NK-92 treated with Interleukin-12 subunit alpha and Interleukin-12 subunit beta, amount 100 ng/mL, for 24 hours (cell line): ENCODE measurements at regions not wholly inside any gene's neighbourhood (a gene's known extent, or its start where the extent isn't known, plus 50 kb on each side); places are given as distances from the start of the nearest gene placed in this dataset.
"Not testable (repeated sequence)": the region's sequence is repeated elsewhere in the genome, so short reads cannot be mapped to it uniquely, and the experiment has no call there.

Experiments used
- DNase-seq: peaks from one replicate; lab custom pipeline; 2025; lab: John Stamatoyannopoulos, UW

DNA sequence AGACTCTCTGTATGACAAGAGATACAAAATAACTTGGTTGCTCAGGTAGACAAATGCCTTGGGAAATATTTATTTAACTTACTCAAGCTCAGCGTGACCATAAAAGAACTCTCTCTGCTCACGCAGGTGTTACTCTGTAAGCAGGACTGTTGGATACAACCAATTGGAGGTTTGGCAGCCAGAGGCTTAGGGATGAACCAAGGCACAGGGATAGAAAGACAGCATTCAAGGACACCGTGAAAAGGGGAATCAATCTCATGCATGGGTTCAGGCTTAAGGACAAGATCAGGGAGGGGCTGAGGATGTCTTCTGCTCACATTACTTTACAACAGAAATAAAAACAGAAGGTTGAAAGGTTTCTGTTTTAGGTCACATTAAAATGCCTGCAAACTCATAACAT is 389.0 kb upstream of the BRINP1 start:
- no peak for DNase-seq

DNA sequence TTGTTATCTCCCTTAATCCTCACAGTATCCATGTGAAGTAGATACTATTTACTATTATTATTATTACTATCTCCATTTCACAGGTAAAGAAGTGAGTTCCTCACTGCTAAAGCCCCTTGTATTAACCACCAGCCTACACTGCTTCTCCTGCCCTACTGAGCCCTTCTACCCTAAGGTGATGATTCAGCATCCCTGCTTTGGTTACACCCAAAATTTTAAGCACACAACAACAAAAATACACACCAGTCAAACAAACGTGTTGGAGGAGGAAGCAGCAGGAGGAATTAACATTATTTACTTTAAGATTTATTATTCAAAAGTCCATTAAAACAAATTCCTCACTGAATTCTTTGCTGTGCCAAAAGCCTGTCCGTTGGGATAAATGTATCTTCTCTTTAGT is 370.2 kb upstream of the BRINP1 start:
- no peak for DNase-seq

DNA sequence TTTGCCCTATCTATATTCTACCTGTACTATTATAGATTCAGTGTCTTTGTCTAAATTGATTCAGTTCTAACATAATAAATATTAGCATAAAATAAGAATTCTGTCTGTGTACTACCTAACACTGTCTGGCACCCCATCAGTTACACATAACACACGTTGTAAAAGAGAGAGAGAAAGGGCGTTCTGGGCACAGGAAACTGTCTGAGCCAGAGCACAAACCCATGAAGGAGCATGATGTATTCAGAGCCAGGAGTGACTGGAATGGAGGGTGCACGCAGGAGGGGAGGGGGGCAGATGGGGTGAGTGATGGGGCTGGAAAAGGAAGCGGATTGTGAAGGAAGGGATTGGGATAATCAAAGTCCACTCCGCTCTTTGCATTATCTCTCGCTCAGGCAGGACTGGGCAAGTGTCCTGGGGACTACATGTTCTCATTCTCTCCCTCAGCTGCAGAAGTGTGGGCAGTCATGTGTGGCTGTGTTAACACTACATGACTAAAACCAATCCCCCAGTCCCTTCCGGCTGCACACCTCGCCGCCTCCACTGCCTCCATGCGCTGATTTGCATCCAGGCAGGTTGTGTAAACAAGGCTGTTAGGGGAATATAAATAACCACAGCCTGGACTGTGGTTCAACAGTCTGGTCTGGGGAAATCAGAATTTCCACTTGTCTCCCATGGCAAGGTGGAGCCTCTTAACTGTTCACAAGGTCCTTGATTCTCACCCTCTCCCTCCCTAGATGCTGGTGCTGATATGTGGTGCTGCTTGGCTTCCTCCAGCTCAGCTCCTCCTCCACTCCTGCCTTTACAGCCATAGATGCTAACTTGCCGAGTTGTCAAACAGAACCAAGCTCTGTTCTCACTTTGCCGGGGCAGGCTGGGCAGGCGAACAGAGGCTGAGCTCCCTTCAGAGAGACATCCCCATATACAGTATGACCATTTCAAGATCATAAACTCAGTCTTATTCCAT is 367.5 kb upstream of the BRINP1 start:
- DNase-seq = no peak

DNA sequence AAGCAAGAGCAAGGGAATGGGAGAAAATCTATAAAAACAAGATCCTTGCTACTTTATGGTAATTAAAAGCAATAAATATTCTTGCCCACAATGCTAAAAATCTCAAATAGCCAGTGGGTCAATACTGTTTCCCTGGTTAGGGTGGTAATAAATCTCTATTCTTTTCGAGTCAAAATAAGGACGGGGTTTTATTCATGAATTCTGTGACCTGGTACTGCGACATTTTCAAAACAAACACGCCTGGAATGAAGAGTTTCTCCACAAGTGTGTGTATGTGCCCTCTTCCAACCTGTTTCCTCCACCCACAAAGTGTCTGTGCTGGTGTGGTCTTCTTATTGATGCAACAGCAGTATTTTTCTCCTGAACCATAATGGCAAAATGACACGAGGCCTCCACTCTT is 358.8 kb upstream of the BRINP1 start:
- DNase-seq = no peak

DNA sequence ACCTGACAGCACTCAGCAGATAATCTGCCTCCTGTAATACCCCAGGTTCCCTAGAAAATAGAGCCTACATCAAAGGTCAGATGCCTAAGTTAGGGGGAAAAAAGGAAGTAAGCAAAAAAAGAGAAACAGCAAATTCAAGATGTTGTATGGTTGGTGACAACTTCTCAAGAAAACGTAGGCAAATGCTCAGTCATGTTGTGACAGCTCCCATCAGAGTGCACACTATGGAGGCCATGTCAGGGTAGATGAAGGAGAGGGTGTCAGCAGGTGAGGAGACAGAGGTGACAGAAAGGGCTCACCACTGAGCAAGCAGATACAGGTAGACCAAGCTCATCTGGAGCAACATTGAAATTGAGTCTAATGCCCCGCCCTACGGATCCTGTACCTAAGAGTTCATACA is 356.8 kb upstream of the BRINP1 start:
- DNase-seq = no peak

DNA sequence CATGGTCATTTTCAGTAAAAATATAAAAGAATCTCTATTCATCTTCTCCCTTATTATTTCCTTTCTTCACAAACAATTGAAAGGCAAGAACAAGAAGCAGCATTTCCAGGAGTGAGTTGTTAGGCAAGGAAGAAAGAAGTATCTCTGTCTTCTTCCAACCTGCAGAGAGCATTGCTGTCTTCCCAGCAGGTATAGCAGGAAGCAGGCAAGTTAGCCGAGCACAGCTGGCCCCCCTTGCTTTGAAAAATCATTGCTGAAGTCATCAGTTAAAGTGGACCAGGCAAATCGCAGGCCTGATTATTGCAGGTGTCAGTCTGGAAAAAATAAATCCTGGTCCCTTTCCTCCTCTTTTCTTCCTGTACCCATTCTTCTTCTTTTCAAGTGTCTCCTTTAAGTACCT is 353.1 kb upstream of the BRINP1 start:
- DNase-seq = no peak

DNA sequence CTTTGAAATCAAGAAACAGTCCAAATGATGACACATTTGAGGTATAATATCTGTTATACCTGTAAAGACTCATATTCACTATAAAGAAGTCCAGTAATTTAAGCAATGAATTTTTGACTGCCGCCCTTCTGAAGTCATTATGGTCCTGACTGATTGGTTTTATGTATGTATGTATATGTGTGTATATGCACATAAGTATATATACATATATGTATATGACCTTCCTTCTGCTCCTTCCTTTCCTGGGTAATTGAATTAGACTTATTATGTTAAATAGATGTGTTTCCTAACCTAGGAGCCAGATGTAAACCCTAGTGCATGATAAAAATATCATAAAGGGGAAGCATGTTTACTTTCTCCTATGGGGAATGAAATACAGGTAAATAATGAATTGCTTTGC is 343.1 kb upstream of the BRINP1 start:
- DNase-seq = no peak

DNA sequence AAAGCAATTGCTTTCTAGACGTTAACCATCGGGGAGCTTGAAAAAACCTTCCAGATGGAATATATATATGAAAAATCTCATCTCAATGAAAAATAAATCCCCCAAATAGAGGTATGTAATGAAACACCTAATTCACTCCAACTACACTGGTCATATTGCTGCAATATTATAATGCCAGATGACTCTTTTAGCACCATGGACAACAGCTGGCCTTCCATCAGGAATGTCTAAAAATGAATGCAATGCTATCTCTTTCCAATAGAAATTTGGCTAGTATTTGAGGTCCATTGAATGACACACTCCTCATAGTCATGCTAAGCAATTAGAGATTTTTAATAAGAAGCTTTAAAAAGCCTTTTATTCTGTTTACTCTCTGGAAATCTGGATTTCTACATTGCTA is 340.2 kb upstream of the BRINP1 start:
- no peak for DNase-seq

DNA sequence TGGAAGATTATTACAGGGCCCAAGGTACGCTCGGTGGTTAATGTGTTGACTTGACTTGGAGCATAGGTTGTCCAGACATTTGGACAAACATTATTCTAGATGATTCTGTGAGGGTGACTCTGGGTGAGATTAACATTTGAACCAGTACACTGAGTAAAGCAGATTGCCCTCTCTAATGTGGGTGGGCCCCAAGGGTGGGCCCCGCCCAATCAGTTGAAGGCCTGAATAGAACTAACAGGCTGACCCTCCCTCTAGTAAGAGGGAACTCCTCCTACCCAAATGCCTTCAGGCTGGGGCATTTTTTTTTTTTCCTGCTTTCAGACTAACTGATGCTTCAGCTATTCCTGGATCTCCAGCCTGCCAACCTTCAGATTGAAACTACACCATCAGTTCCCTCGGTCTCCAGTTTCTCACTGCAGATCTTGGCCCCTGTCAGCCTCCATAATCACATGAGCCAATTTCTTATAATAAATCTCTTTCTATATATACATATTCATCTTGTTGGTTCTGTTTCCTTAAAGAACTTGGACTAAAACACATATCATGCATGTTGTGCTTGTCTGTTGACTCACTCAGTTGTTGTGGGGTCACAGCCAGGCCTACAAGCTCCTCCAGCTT is 338.1 kb upstream of the BRINP1 start:
- DNase-seq = no peak

DNA sequence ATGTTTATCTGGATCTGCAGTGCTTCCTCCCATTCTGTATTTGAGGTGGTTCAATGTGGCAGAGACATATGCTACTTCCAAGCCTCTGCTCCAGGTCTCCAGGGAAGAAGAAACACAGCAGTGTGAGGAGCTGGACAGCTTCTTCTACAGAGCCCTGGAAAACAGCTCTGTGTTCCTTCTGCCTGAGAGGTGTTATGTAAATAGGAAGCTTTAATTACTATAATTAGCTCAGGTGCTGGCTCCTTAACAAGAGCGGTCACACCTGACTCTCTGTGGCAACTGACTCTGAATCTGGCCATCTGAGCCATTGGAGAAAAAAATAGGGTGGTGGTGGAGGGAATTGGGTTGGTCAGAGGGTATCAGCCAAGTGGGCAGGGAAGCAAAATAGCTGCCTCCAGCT is 332.4 kb upstream of the BRINP1 start:
- no peak for DNase-seq

DNA sequence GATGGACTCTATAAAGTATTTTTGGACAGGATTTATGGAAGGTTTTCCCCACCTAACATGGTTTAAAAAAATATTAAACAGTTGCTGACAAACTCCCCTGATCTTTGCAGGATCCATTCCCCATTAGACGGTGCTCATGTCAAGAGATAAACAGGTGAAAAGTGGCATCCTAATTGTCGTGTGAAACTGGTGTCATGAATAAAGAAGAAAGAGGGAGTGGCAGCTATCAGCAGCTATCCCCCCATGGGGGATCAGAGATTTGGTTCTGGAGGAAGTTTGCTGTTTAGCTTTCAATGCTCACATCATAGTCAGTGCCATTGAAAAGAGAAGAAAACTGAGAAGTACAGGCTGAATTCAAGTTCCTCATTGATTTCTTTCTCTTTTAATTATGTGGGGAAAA is 329.3 kb upstream of the BRINP1 start:
- DNase-seq = no peak

DNA sequence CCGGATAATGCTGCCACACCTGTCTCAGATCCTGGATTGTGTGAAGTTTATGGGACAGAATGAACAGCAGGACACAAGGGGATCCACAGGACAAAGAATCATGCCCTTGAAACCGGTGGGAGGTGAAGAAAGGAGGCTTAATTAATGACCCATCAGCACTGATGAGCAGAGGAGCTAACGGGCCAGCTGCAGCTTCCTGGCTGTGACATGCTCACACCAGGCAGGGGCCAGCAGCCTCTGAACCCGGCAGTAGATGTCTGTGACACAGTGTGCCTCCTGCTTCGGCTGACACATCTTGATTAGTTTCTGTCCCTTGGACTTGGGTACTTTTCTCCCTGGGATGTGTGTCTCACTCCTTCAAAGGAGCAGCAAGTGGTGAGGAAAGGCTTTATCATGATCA is 328.8 kb upstream of the BRINP1 start:
- no peak for DNase-seq

DNA sequence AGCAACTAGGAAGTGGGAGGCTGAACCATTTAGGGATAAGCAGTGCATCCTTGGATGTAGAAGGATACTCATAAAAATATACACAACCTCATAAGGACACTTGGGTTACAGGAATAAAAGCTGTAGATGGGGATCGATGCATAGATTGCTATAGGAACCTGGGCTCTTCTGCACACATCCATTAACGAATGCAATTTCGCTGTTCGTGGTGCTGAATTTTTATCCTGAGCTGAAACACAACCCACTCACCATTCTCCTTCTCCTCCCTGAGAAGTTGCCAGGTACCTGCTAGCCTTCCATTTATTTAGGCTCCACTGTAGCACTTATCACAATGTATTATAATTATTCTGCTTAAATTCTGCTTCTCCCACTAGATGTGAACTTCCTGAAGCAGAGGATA is 320.6 kb upstream of the BRINP1 start:
- no peak for DNase-seq

DNA sequence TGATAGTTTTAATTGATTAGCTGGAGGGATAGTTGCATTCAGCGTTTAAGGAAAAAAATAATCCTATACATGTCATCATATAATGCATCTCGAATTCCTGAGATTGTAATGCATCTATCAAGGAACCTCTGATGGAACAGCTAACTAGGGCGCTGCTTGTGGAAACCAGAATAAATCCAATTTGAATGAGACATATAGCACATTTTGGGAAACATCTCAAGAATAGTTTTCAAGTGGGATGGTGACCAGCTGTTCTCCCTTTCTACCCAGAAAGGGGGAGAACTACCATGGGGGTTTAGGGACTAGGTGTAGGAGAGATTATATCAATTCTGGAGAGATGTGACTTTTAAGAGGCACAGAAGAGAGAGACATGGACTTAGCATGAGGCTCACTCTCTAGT is 319.3 kb upstream of the BRINP1 start:
- no peak for DNase-seq

DNA sequence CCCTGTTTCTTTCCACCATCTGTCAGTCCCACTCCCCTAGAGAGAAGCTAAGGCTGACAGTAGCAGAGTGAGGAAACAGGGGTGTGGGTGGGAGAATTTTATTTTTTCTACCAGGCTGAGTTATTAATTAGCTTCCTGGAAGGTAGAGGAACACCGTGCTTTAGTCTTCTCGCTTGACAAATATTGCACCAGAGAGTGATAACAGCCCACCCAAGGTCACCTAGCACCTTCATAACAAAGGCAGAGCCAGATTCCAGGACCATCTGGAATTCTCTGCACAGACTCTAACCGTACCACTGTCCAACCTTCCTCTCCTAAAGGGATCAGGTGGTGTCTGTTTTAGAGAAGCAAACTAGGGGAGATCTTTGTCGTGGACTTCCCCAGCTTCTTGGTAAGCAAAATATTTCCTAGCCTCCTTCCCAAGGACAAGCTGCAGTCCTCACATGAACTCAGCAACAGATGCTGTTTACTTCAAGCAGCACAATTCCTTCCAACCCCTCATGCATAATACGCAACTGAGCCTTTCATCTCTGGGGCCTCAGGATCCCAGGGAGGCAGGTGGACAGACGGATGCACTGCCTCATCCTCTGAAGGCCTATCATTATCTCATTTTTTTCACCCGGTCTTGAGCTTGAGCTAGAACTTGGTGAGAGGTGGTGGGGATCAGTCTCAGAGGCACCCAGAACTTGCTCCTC is 308.7 kb upstream of the BRINP1 start:
- no peak for DNase-seq

DNA sequence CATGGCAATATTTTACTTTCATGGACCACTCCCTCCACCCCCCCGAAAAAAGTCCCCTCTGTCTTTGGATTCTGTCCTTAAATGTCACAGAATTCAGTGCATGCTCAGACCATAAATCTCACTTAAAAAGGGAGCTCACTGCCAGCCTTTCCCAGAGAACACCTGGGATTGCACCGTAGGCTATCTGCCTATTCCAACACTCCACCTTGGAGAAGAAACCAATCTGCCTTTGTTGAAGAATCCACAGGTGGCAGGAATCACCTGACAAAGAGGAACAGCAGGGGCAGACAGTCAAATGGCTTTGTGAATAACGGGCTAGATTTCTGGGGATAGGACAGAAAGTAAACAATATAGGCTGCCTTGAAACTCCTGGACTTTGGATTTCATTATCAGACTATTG is 306.7 kb upstream of the BRINP1 start:
- DNase-seq = no peak

DNA sequence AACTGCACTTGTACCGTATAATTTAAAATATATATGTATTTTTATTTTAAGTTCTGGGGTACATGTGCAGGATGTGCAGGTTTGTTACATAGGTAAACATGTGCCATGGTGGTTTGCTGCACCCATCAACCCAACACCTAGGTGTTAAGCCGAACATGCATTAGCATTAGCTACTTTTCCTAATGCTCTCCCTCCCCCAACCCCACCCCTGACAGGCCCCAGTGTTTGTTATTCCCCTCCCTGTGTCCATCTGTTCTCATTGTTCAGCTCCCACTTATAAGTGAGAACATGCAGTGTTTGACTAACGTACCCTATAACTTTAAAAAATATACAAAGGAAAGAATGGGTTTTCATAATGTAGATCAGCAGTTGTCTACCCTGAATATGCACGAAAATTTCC is 303.5 kb upstream of the BRINP1 start:
- not testable (repeated sequence) for DNase-seq

DNA sequence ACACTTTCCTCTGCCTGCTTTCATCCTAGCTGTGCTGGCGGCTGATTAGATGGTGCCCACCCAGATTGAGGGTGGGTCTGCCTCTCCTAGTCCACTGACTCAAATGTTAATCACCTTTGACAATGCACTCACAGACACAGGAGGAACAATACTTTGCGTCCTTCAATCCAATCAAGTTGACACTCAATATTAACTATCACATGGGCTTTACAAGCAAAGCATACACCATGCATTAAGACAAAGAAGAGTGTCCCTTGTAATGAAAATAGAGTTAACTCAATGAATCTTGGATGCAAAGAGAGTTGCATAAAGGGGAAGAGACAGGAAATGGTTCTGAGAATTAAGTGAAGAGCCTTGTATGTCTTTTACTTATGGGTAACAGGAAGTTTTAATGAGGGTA is 298.7 kb upstream of the BRINP1 start:
- DNase-seq = no peak

DNA sequence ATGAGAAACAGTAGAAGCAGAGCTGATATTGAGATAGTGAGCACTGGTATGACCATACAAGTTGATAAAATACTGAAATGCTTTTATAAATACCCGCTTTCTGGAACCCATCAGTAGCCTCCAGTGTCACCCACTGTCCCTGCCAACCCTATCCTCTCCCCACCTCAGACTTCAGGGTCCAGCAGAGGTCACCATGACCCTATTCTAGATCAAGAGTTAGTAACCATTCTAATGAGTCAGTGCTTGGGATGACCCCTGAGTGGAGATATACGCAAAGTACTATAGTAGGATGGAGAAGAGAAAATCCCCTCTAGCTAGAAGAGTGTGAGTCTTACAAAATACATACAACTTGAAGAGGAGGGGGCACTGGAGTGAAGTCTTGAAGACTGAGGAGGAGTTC is 297.9 kb upstream of the BRINP1 start:
- no peak for DNase-seq

DNA sequence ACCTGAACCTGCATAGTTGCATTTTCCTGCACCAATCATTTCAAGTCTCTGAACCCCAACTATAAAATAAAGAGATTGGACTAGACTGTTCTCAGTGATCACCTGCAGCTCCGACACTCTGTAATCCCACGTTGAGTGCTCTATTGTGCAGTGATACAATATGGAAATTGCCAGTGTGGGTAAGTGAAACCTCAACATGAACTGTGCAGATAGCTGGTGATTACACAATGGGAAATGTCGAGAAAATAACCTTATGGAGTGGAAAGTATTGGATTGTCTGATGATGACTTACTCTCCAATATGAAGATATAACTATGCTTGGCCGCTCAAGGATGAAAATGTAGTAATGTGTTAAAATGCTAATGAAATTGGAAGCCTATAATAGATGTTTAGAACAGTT is 293.1 kb upstream of the BRINP1 start:
- DNase-seq = no peak

DNA sequence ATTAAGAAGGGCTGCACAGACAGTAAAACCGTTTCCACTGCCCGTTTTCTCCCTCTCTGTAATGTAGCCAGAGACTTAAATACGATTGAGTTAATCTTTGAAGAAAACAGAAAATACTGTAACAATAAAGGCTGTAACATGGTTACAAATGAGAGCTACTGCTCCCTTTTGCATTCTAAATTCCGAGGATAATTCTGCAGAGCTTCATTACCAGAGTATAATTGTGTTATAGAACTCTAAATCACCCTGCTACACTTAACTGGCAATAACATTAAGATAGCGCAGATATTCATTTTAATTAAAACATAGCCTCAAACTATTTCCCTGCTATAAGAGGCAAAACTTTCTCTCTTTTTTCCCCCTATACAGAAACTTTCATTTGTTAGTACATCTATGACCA is 283.7 kb upstream of the BRINP1 start:
- no peak for DNase-seq

DNA sequence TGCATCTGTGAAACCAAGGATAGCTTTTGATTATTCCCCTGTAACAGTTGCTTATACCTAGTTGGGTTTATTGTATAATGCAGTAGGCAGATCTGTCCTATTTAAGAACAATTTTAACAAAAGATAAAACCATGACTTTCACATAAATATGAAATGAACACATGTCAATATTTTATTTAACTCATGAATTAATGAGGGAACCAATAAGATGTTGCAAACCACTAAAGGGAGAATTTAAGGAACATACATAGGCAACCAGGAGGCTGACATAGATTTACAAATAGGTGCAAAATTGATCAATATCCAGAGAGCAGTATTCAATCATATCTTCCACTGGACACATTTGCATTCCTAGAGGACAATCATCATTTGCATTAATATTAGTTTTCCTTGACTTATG is 280.0 kb upstream of the BRINP1 start:
- no peak for DNase-seq

DNA sequence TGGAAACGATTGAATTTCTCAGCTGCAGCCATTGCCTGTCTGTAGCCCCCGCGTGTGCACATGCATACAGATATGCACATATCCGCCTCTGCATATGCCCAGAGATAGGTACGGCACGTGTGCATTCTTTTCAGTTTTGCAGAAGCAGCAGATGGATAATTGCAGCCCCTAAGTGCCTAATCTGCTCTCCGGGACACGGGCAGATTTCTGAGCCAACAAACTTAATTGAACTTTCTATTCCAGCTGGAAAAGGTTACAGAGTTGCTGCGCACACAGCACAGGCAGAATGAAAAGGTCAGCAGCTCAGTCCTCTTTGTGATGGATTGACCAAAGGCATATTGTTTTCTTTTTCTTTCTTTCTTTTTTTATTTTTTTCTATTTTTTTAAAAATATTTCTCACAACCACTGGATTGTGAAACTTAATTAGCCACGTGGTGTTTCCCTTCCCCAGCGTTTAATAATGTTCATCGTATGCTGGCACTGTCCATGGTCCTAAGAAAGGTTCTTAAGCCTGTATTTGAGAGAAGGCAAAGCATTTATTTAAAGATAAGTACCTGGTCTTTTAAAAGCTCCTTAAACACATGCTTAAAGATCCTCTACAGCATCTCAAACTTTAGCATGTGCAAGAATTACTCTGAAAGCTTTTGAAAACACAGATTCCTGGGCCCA is 270.2 kb upstream of the BRINP1 start:
- no peak for DNase-seq
